ENCODE measurements at regions not wholly inside any gene's neighbourhood (a gene's known extent, or its start where the extent isn't known, plus 50 kb on each side); places are given as distances from the start of the nearest gene placed in this dataset.

GRCh38 chr6:139640448-139640847 lies 266.0 kb upstream of the CITED2 start:
- TF ChIP-seq, protein P1, sequence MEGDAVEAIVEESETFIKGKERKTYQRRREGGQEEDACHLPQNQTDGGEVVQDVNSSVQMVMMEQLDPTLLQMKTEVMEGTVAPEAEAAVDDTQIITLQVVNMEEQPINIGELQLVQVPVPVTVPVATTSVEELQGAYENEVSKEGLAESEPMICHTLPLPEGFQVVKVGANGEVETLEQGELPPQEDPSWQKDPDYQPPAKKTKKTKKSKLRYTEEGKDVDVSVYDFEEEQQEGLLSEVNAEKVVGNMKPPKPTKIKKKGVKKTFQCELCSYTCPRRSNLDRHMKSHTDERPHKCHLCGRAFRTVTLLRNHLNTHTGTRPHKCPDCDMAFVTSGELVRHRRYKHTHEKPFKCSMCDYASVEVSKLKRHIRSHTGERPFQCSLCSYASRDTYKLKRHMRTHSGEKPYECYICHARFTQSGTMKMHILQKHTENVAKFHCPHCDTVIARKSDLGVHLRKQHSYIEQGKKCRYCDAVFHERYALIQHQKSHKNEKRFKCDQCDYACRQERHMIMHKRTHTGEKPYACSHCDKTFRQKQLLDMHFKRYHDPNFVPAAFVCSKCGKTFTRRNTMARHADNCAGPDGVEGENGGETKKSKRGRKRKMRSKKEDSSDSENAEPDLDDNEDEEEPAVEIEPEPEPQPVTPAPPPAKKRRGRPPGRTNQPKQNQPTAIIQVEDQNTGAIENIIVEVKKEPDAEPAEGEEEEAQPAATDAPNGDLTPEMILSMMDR (IDR thresholded peaks at IDR 0.05): no peak
- no peak for TF ChIP-seq ZFX (IDR thresholded peaks at IDR 0.05; ENCODE audit: borderline replicate concordance)
